ELR (cell line): ENCODE measurements at regions not wholly inside any gene's neighbourhood (a gene's known extent, or its start where the extent isn't known, plus 50 kb on each side); places are given as distances from the start of the nearest gene placed in this dataset.

Source experiments
- DNase-seq: peaks from one replicate; pipeline ENCODE4 v3.0.0-alpha.2; 2015; ENCODE audit warnings: low read depth

DNA sequence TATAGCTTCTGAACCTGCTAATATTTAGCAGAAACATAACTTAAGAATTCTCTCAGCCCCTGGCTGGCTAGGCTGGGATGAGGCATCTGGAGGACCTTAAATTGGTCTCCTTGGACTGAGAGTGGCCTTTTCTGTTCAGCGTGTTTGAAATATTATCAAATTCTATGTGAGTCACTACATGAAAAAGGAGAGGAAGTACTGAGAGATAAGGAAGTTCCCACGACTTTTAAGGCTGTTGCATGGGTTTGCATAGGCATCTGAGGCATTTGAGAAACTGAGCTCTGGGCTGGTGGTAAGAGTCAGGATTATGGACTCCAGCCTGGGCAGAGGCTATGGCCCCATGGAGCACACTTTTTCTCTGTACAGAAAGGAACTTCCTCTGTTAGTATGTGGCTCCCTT is 816.2 kb upstream of the GRAMD2B start:
- DNase-seq, result no peak

DNA sequence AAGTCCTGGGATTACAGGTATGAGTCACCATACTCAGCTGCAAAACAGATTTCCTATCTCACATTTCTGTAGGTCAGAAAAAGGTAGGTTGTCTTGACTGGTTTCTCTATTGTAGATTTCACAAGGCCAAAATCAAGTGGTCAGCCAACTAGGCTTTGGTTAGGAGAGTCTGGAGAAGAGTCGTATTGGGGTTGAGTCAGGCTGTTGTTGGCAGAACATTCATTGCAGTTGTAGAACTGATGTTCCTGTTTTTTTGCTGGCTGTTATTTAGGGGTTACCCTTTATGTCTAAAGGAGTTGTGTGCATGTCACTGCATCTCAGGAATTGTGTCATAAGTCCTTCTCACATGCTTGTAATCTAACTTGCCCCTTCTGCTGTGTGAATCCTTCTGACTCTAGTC is 814.2 kb upstream of the GRAMD2B start:
- DNase-seq, result no peak

GRCh38 chr5:125610892-125611291 is 812.3 kb upstream of the GRAMD2B start:
- DNase-seq, result no peak

DNA sequence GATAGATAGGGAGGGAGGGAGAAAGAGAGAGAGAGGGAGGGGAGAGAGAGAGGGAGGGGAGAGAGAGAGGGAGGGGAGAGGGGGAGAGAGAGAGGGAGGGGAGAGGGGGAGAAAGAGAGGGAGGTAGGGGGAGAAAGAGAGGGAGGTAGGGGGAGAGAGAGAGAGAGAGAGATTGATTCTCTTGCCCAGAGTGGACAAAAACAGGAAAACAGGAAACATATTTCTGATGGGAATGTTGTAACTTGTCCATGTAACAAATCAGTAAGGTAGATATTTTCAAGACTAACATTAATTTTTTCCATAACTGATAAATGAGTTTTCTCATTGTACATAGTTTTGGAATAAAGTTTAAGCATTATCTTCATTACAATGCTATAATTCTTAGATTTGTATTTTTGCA is 811.7 kb upstream of the GRAMD2B start:
- DNase-seq, result no peak

DNA sequence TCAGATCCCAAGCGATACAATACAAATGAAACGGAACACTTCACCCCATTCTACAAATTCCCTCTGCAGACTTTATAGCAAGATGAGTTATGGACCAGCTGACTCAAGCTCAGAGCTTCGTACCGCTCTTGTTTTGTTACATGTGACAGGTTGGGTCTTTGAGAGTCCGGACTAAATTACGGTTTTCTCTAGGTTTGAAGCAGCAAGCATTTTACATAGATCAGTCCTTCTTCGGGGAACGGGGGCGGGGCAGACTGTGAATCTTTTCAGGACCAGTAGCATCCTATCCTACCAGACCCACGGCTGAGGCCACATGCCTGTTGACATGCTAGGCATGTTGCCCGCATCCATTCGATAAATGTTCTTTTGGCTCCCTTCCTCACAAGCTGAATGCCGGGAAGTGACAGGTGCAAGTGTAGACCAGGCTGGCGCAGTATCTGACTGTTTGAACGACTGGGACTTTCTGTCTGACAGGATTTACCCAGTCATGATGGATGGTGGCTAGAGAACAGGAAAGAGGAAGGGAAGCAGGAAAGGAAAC is 811.0 kb upstream of the GRAMD2B start:
- no peak for DNase-seq

DNA sequence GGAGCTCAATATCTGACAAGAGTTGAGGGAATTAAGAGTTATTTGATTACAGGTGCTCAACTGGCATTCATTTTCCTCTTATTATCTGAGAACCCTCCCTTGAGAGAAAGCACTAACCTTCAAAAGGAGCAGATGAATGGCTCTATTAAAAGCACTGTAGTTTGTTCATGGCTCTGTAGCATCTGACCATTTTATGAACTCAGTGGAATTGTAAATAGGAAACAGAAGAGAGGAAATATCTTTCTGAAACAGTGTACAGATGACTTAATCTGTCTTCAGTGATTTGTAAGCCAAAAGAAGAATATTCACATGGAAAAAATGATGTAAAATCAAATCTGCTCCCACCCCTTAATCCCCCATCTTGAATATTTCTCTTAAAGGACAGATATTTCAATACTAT is 810.4 kb upstream of the GRAMD2B start:
- DNase-seq, result no peak

DNA sequence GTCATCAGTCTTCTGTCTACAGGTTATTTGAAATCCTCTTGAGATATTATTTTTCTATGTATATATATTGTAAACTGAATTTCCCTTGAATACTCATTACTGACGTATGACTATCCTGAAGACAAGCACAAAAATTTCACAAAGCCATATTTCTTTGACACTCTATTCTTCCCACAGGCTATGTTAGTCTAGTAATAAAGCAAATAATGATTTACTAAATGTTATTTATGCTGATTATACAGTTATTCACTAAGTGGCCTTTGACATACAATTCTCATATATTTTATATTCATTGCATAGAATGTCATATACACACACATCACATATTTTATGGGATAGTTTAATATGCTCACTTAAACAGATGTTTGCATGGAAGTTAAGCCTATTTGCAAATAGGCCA is 793.0 kb upstream of the GRAMD2B start:
- no peak for DNase-seq

- no peak for DNase-seq
These were observed 789.7 kb upstream of the GRAMD2B start for GRCh38 chr5:125633523-125633922.

DNA sequence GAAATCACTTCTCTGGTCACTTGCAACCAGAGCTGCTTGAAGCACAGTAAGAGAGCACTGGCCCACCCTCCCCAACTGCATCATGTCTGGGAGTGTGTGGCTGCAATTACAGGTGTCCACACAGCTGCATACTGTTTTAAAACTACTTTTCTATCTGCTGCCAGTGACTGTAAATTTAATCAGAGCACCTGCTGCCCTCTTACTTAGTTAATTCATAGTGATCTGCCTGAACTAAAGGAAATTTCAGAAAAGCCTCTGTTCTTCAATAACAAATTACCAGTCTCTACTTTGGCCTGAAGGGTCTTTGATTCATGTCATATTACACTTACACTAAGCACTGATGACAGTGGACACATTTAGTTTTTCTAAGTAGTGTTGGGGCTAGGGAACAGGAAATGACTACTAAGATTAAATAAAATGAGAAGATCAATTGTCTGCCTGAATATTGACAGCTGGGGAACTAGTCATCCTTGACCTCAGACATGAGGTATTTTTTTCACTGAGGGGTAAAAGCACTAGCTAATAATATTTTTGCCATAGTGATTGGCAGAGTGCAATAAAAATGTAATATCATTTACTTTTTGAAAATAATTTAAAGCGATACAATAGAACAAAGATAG is 788.9 kb upstream of the GRAMD2B start:
- DNase-seq, result no peak

GRCh38 chr5:125639858-125640257 is 783.4 kb upstream of the GRAMD2B start:
- DNase-seq, result no peak

DNA sequence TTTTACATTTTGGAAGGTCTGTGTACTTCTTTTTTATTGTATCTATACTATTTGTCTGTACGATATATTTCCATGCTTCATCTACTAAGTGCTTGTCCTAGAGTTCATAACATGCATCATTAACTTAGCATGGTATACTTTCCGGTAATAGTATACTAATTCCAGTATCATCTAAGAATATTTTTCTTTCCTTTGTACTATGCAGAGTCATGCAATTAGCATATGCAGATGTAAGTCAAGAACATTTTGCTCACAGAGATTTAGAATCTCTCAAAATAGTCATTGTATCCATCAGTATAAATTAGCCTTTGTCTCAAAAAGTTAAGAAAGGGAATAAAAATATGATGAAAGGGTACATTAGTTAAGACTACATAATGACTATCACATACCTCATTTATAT is 770.4 kb upstream of the GRAMD2B start:
- no peak for DNase-seq

DNA sequence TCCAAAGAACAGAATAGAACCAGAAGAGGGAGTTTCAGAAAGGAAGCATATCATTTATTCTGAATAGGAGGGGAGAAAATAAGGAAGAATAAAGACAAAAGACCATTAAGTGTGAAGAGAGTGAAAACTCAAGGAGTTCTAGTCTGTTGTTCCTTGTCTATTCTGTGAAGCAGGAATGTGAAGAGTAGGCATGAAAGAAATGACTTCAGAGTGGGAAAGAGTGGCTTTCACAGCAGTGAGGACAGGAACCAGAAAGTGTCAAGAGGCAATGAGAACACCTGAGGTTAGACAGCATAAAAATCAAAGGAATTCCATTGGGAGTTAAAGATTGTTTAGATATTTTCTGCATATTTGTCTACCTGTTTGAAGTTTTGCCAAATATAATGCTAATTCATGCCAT is 768.8 kb upstream of the GRAMD2B start:
- DNase-seq, result no peak

GRCh38 chr5:125655156-125655555 is 768.1 kb upstream of the GRAMD2B start:
- no peak for DNase-seq

DNA sequence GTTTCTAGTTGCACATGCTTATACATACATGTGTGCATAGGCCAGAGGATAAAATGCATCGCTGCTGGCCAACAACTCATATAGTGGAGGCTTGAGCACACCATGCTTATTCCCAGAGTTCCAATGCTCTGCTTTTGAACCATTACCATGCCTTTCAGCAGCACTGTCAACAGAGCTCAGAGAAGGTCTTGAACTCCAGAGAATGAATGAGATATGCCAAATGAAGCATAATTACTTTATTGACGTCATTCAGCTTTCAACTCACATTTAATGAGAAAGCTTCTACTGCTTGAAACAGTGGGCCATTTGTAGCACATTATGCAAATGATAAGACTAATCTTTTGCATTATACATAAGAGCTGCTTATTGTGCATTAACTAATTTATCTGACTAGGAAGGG is 765.3 kb upstream of the GRAMD2B start:
- no peak for DNase-seq

DNA sequence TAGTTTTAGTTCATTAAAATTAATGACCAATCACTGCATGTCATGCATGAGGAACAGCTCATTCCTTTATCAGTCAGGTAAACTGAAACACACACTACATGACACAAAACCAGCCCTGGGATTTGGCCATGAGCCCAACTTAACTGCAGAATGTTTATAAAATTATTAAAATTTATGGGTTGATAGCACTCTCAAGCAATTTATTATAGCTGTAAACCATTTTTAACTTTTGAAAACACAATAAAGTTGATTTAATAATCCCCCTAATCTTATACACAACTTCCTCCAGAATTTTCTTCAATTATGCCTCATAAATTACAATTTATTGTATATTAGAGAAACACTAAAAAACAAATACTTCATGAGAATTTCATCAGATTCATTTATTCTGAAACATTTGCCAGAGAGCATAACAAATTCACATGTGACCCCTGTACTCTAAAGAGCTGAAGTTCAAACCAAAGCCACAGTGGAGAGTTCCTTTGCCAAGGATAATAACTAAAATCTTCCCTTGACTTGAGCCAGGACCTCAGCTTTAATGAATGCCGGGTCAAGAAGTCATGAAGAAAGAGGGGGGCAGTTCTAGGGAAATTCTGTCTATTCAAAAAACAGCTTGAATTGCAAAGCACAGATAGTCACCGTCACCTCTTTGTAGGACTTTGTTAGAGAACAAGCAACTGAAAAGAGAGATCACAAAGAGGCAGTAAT is 763.7 kb upstream of the GRAMD2B start:
- no peak for DNase-seq

DNA sequence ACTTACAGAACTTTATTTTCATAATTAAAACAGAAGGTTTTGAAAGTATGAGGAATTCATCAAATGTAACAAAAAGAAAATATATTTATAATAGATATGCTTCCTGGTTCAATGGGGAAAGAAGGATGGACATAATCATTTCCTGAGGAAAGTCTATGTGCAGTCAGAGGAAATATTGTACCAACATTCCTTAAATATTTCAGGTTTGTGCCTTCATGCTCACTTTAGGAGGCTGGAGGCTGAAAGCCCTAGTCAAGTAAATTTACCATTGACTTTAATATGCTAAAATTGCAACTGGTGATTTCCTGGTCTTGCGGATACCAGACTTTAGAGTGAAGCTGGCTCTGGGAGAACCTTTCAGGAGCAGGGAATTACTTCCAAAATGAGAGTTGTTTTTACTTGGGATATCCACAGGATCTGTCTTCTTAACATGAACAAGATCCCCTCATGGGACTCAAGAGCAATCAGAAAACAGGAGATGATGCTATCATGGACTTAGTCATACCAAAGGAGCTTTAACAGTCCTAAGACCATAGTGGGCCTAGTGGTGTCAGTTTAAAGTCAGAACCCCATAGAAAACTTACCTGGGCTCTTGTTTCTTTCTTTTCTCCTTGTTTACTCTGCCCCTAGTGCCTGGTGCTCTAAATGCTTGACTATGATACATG is 762.8 kb upstream of the GRAMD2B start:
- DNase-seq, result no peak

DNA sequence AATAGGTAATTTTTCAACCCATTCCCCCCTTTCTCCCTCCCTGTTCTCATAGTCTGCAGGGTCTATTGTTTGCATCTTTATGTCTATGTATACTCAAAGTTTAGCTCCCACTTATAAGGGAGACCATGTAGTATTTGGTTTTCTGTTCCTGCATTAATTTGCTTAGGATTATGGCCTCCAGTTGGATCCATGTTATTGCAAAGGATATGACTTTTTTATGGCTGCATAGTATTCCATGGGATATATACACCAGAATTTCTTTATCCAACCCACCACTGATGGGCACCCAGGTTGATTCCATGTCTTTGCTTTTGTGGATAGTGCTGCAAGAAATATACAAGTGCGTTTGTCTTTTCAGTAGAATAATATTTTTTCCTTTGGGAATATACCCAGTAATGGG is 761.6 kb upstream of the GRAMD2B start:
- no peak for DNase-seq

- no peak for DNase-seq
These were observed 754.3 kb upstream of the GRAMD2B start for GRCh38 chr5:125668884-125669283.

- DNase-seq, result no peak
These were observed 749.8 kb upstream of the GRAMD2B start for GRCh38 chr5:125673359-125673950.

DNA sequence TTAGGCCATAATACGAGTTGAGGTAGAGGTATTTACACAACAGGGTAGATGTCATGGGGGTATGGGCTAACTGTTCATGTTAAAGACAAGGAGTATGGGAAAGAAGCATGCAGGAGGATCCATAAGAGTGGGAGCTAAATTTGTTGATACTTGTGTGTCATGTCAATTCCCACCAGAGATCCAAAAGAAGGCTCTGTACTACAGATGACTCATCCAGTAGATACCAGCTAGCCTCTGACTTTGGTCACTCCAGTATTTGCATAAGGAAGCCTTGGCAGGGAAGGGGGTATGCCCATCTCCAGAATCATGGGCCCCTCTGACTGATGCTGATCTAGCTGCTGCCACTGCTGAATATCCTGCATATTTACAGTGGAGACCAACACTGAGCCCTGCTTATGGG is 743.7 kb upstream of the GRAMD2B start:
- DNase-seq, result no peak

DNA sequence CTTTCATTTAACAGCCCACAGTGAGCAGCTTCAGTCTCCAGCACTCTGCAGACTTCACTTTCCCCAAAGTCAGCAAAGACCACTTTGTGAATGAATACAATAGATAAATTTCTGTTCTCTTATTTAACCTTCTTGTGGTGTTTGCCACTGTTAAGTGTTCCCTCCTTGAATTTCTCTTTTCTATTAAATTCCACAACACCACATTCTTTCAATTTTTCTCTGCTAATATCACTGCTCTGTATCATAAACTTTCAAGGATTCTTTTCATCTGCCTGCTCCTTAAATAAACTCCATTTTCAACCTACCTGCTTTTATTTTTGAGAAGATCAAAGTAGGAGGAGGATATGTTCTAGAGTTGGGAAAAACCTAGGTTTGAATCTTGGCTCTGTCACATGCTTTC is 739.5 kb upstream of the GRAMD2B start:
- DNase-seq, result no peak

- no peak for DNase-seq
These were observed 737.4 kb upstream of the GRAMD2B start for GRCh38 chr5:125685771-125686170.
